ENCODE measurements at regions not wholly inside any gene's neighbourhood (a gene's known extent, or its start where the extent isn't known, plus 50 kb on each side); places are given as distances from the start of the nearest gene placed in this dataset.
"Not testable (repeated sequence)": the region's sequence is repeated elsewhere in the genome, so short reads cannot be mapped to it uniquely, and the experiment has no call there.

GRCh38 chr3:197368330-197368729 is 69.9 kb upstream of the DLG1 start:
- no peak for DNase-seq (ENCODE audit: low read depth)

DNA sequence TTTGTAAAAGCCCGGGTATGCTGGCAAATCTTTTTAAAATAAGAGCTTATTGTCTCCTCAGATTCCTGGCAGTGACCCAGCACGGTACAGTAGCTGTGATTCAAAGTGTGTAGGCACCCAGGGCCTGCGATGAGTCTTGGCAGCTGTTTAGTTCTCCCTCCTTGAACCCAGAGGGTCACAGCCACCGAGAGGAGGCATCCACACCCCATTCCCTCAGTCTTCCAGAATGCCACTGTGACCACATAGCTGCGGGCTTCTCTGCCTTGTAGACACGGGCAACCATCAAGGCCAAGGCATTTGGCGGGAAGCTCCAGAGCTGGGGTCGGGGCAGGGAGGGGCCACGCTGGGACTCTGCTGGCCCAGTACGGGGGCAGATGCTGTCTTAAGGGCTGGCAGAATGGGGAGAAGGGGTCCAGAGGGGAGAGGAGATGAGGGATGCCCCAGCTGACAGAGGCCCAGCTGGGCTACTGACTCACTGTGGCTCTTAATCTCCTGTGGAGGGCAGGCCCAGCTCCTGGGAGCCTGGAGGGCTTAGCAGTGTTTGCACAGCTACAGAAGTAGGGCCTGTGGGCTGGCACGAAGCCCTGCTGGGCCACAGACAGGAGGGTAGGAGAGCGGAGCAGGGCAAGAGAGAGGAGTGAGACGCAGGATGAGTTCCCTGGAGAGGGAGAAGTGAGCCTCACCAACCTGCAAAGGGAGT is 68.8 kb upstream of the DLG1 start:
- peak; percentile 76 for DNase-seq (ENCODE audit: low read depth)

GRCh38 chr3:197366301-197367044 is 68.1 kb upstream of the DLG1 start:
- DNase-seq (ENCODE audit: low read depth): peak; percentile 27

DNA sequence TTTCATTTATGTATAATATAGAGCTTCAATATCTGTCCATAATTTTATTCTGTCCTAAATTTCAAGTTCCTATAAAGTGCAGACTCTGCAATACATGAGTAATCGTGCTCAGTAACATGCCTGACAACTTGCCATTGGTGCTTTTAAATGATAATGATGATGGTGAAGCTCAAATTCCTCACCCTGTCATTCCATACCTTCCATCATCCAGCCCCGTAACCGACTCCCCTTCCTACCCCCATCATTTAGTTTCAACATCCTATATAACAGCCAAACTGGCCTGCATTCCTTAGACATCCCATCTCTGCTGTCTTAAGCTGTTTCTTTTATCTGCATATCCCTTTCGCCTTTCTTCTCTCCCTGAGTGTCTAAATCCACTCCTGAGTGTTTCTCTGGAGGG is 67.2 kb upstream of the DLG1 start:
- no peak for DNase-seq (ENCODE audit: low read depth)

GRCh38 chr3:197364410-197365071 is 66.1 kb upstream of the DLG1 start:
- no peak for DNase-seq (ENCODE audit: low read depth)

DNA sequence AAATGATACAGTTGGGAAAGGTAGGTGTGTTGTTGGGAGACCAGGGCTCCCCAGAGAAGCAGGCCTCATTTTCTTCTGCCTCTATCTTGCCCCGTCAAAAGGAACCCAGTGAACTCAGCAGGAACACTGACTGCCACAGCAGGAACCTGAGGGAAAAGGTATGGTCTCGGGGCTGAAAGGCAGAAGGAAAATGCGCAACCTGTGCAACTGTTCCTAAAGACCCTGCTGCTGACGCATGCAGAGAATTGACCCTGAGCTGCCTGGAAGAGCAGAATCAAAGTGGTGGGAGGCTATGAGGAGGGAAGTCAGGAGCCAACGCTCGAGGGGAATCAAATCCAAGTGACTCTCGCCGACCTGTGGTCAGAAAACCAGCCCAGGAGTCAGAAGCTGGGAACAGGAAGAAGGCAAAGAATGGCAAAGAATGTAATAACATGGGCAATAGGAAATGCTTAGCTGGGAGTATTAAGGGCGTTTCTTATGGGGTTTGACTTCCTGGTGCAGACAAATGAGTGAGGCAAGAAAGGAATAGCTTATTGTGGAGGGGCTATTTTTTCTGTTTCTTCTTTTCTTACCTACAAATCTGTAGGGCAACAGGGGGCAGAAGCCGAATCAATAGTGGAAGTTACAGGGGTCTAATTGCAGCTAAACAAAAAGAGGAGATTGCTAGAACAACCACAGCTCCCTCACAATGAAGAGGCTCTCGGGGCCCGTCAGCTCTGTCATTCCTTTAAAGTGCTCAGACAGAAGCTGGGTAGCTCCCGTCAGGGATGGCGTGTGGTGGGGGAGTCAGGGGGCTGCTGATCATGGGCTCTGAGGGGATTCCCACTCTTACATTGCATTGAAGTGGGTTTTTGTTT is 65.4 kb upstream of the DLG1 start:
- DNase-seq (ENCODE audit: low read depth): no peak

DNA sequence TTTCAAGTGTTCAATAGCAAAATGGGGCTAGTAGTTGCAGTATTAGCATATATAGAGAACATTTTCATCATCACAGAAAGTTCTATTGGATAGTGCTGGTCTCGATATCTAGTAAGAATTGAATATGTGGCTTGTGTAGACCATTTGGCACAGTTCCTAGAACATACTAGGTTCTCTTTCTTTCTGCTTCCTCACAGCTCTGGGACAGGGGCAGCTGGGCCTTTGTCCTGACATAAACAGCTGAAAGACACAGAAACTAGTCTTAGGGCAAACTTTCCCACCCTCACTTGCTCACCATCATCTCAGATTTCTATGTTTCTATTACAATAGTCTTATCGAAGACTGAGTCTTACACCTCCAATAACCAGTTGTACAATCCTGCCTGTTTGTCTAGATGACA is 63.7 kb upstream of the DLG1 start:
- DNase-seq (ENCODE audit: low read depth): no peak

DNA sequence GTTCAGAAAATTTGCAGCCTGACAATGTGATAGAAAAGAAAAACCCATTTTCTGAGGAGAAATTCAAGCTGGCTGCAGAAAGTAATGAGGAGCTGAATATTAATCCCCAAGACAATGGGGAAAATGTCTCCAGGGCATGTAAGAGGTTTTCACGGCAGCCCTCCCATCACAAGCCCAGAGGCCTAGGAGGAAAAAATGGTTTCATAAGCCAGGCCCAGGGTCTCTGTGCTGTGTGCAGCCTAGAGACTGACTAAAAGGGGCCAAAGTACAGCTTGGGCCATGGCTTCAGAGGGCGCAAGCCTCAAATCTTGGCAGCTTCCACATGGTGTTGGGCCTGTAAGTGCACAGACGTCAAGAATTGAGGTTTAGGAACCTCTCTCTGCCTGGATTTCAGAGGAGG is 61.7 kb upstream of the DLG1 start:
- DNase-seq (ENCODE audit: low read depth): not testable (repeated sequence)

DNA sequence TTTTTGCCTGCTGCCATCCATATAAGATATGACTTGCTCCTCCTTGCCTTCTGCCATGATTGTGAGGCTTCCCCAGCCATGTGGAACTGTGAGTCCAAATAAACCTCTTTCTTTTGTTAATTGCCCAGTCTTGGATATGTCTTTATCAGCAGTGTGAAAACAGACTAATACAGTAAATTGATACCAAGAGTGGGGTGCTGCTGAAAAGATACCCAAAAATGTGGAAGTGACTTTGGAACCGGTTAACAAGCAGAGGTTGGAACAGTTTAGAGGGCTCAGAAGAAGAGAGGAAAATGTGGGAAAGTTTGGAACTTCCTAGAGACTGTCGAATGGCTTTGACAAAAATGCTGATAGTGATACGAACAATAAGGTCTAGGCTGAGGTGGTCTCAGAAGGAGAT is 61.1 kb upstream of the DLG1 start:
- DNase-seq (ENCODE audit: low read depth): not testable (repeated sequence)

DNA sequence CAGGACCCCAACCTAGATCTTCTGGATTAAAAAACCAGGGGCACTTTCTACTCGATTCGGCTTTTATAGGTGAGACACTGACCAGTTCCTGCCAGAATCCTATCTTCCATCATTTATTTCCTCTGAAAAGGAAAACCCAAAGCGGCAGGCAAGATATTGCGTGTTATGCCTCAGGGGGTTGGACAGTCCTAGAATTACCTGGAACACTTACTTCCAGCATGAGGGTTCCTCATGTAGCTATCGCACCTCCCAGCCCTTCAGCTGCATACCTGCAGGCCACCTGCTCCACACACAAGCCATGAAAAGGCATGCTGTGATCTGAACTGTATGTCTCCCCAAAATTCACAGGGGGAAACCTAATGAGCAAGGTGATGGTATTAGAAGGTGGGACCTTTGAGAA is 58.3 kb upstream of the DLG1 start:
- DNase-seq (ENCODE audit: low read depth): no peak

- no peak for DNase-seq (ENCODE audit: low read depth)
These were observed 57.9 kb upstream of the DLG1 start for GRCh38 chr3:197356275-197356674.

- DNase-seq (ENCODE audit: low read depth): no peak
These were observed 57.3 kb upstream of the DLG1 start for GRCh38 chr3:197355713-197356112.

GRCh38 chr3:197354568-197355001 is 56.2 kb upstream of the DLG1 start:
- no peak for DNase-seq (ENCODE audit: low read depth)

- no peak for DNase-seq (ENCODE audit: low read depth)
These were observed 55.6 kb upstream of the DLG1 start for GRCh38 chr3:197353867-197354567.

DNA sequence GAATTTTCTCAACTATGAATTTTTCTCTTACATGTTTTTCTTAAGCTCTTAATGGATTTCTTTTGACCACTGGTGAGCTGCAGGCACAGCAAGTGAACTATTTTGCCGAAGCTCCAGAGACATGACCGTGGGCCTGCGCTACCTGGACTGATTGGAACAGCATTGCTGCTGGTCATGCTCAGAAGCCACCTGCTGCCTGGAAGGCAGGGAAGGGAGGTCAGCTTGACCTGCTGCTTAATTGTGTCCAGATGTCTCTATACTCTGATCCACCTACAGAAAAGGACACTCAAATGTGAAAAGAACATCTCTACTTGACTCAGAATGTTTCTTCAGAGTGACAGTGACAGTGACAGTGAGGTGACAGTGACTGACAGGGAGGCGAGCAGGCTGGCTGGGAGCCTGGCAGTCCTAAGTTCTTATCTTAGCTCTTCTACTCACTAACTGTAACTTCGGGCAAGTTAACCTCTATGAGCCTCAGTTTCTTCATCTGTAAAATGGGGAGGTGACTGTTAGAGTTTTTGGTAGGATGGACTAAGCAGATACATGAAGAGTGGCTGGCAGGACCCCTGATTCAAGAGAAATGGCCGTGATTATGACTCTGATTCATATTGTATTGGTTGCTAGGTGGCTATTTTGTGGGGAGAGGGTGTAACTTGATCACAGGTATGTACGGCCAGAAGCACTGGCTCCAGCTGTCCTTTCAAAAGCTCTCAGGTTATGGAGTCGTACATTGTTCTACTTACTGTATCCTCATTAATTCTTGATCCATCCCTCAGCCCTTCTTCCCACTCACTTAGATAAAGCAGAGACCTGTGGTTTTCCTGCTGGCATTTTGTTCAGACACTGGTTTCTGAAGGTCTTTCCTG is 54.8 kb upstream of the DLG1 start:
- DNase-seq (ENCODE audit: low read depth): no peak

- DNase-seq (ENCODE audit: low read depth): no peak
These were observed 54.0 kb upstream of the DLG1 start for GRCh38 chr3:197352382-197352781.

DNA sequence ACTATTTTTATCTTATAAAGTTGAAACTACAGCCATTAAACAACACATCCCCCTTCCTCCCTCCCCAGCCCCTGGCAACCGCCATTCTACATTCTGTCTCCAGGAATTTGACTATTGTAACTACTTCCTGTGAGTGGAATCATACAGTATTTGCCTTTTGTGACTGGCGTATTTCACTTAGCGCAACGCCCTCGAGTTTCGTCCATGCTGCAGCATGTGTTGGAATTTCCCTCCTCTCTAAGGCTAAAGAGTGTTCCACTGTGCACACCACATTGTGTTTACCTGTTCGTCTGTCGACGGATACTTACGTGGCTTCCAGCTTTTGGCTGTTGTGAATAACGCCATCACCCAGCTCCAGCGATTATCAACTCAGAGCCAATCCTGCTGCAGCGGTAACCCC is 52.0 kb upstream of the DLG1 start:
- no peak for DNase-seq (ENCODE audit: low read depth)

GRCh38 chr3:197349368-197349767 is 51.0 kb upstream of the DLG1 start:
- no peak for DNase-seq (ENCODE audit: low read depth)

Data from stromal cell of bone marrow (primary cell).